ENCODE measurements at regions not wholly inside any gene's neighbourhood (a gene's known extent, or its start where the extent isn't known, plus 50 kb on each side); places are given as distances from the start of the nearest gene placed in this dataset.

DNA sequence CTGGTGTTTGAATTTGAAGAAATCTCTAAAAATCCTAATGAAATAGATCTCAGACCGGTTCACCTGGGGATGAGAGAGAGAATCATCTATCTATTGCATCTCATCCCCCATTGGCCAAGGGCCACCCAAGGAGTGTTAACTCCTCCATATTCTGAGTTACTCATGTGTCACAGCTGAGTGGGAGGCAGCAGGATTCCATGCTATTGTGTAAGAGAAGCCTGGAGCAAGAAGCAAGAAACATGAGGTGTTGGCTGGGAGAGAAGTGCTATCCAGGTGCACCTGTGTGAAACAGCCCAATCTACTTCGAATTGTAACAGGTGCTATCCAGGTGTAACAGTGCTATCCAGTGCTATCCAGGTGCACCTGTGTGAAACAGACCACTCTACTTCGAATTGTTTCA is 150.3 kb upstream of the MAOA start:
- no peak for DNase-seq (ENCODE audit: low read depth in 2 of 2)

DNA sequence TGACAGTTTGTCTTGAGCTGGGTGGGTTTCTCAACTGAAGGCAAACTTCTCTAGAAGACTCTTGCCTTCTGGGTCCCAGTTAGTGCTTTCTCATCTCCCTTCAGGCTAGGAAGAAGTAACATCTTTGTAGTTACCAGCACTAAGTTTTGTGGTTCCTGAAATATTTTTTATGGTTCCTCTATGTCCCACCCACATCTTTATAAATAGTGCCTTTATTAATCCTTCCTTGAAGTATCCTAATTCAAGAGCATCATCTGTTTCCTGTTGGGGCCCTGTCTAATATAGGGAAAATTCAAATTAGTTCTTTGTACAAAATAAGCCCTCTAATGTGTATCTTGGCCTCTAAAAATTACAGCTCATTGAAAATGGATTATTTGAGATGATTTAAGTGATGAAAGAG is 147.4 kb upstream of the MAOA start:
- no peak for DNase-seq (ENCODE audit: low read depth in 2 of 2)

- DNase-seq (ENCODE audit: low read depth in 2 of 2): no peak
These were observed 145.9 kb upstream of the MAOA start for GRCh38 chrX:43510209-43510608.

- DNase-seq (ENCODE audit: low read depth in 2 of 2): no peak
These were observed 143.0 kb upstream of the MAOA start for GRCh38 chrX:43513085-43513484.

GRCh38 chrX:43514820-43515219 is 141.3 kb upstream of the MAOA start:
- DNase-seq (ENCODE audit: low read depth in 2 of 2): no peak

GRCh38 chrX:43522582-43522981 is 133.5 kb upstream of the MAOA start:
- no peak for DNase-seq (ENCODE audit: low read depth in 2 of 2)

DNA sequence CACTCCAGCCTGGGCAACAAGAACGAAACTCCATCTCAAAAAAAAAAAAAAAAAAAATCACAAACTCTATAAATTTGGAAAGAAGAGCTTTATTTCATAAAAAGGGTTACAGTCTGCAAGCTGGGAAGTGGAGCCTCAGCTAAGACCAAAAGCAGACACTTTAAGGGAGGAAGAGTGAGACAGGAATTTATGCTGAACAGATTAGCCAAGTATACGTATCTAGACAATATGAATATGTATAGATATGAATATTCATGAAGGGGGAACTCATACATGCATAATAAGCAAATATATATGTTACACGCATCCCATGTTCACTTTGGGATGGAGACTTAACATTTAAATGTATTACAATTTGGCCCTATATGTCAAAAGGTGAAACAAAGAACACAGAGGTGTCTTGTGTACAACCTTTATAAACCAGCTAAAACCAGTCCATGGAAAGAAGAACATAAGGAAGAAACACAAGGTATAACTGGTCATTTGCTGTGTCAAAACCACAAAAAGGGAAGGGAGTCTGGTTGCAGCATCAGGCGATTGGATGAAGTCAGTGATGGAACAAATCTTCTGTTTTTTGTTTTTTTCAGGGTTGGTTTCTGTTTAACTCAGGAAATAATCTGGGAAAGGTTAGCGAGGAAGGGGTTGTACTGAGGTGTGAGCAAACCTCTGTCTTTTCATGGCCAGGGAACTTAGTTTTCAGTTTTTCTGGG is 130.0 kb upstream of the MAOA start:
- DNase-seq (ENCODE audit: low read depth in 2 of 2): no peak

GRCh38 chrX:43526878-43527277 is 129.2 kb upstream of the MAOA start:
- no peak for DNase-seq (ENCODE audit: low read depth in 2 of 2)

- DNase-seq (ENCODE audit: low read depth in 2 of 2): no peak
These were observed 128.3 kb upstream of the MAOA start for GRCh38 chrX:43527801-43528200.

DNA sequence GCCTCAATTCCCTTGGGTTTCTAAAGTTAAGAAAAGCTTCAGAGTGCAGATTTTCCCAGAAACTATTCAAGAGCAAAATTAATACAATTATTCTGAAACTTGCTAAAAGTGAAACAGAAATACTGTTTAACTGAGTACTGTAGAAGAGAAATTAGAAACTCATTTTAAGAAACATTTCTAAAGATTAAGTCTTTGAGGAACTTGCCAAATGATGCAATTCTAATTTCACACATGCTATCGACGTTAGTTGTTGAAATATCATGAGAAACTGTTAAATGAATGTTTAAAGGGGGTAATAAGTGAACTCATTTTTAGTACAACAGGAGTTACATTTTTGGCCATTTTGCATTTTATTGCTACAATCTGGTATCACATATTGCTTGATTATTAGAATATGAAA is 125.3 kb upstream of the MAOA start:
- no peak for DNase-seq (ENCODE audit: low read depth in 2 of 2)

- DNase-seq (ENCODE audit: low read depth in 2 of 2): no peak
These were observed 115.8 kb upstream of the MAOA start for GRCh38 chrX:43540318-43540717.

DNA sequence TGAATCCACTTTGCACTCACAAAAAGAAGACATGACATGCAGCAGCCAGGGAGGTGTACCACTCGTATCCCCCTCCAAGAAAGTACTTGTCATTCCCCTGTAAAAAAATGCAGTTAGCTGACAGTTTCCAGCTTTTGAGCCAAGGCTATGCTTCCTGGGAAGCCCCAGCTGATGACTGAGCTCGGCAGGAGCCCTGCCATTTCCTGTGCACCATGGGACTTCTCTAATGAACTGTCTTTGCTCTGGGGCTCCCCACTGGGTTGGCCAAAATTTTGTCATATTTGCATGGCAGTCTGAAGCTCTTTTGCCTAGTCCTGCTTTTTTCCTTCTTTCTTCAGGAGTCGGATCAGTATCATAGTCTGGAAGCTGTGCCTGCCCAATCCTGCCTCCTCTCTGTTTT is 104.5 kb upstream of the MAOA start:
- no peak for DNase-seq (ENCODE audit: low read depth in 2 of 2)

DNA sequence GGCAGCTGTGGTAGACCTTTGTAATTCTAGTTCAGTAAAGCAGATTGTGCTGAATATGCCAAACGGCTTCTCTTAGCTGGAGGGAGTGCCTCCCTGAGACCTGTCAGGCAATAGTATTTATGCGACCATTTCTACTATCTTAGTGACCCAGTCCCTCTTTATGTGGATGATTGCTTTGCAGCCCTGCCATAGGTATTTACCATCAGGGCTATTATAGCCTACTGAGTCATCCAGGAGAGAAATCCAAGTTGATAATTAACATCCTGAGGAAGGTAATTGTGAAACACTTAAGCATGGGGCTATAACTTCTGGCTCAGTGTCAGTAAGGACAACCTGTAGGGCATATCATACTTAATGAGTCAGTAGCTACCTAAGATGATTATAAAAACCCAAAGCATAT is 103.9 kb upstream of the MAOA start:
- DNase-seq (ENCODE audit: low read depth in 2 of 2): no peak

- DNase-seq (ENCODE audit: low read depth in 2 of 2): no peak
These were observed 103.4 kb upstream of the MAOA start for GRCh38 chrX:43552703-43553102.

DNA sequence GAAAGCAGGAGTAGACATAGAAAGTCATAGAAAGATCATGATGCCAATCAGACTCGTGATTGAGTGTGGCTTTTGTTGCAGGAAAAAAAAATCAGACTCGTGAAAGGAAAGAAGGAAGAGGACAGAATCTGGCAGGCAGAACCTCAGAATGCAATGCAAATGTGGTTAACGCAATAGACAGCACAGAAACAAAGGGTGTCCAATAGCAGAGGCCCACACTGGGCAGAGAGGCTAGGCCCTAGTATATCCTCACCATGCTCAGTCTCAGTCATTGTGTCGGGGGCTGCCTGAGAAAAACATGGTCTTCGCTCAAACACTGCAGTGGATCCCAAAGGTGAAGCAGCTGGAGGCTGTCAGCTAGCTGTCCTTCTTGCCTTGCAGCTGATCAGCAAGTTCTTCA is 102.8 kb upstream of the MAOA start:
- no peak for DNase-seq (ENCODE audit: low read depth in 2 of 2)

DNA sequence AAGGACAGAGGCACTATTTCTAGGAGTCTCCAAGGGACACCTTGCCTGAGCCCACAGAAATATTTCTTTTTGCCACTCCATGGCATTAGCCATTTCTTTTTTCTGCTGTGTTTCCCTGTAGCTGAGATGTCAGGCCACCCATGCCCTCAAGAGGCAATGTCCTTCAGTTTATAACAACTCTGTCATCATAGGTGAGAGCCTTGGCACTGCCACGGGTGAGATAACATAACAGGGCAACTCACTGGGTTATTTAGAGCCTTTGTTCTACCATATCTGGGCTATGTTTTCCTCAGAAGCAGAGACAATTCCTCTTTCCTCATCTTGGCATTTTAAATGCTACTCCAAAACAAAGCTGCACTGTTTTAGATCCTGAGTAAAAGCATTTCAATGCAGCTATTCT is 99.9 kb upstream of the MAOA start:
- no peak for DNase-seq (ENCODE audit: low read depth in 2 of 2)

DNA sequence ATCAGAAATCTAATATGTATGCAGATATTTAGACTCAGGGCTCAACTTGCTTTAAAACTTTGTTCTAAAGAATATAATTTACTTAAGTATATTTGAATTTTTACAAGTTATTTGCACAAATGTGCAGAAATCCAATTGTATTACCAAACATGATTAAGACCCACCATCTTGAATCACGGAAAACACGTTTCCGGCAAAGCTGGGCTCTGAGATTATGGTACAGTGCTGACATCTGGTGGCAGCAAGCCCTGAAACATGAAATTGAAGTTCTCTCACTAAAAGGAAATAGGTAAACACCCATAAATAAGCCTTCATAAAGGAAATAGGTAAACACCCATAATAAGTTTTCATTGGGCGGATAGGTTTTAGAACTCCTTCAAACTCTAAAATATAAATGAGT is 98.3 kb upstream of the MAOA start:
- peak; percentile 13 to 38 for DNase-seq (ENCODE audit: low read depth in 2 of 2)

- peak in 1 of 2 donors; percentile 10 for DNase-seq (ENCODE audit: low read depth in 2 of 2)
These were observed 96.5 kb upstream of the MAOA start for GRCh38 chrX:43559644-43560043.

GRCh38 chrX:43560247-43560946 is 95.7 kb upstream of the MAOA start:
- DNase-seq (ENCODE audit: low read depth in 2 of 2): no peak

DNA sequence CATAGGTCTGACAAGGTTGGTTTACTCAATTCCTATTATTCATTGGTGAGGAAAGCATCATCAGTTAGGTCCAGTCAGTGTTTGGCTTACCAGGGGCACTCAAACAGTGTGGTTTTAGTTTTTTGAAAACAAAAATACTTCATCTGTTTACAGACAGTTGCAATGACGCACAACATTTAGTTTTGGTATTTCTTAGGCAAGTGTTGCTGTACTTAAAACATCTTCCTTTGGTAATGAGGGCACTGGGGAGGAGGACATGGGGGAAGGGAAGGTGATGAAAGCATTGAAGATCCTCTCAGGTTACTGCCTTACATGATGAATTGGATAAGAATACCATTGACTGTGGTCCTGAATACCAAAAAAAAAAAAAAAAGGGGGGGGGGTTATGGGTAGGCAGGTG is 93.7 kb upstream of the MAOA start:
- DNase-seq (ENCODE audit: low read depth in 2 of 2): no peak

GRCh38 chrX:43564953-43565352 is 91.1 kb upstream of the MAOA start:
- DNase-seq (ENCODE audit: low read depth in 2 of 2): no peak

DNA sequence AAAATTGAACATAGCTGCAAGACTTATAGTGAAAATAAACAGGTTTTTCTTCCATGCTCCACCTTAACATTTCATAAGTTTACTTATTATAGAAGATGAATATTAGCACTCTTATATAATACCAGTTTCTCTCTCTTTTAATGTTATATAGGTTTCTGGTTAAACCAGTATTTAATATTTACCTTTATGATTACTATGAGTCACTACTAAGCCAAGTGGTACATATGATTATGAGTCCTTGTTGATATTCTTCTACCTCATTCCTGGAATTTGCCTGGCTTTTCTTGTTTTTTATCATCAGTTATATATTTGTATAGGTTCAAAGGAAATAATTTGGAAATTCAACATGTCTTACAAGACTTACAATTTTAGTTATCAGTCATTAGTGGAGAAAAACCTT is 89.9 kb upstream of the MAOA start:
- DNase-seq (ENCODE audit: low read depth in 2 of 2): no peak

DNA sequence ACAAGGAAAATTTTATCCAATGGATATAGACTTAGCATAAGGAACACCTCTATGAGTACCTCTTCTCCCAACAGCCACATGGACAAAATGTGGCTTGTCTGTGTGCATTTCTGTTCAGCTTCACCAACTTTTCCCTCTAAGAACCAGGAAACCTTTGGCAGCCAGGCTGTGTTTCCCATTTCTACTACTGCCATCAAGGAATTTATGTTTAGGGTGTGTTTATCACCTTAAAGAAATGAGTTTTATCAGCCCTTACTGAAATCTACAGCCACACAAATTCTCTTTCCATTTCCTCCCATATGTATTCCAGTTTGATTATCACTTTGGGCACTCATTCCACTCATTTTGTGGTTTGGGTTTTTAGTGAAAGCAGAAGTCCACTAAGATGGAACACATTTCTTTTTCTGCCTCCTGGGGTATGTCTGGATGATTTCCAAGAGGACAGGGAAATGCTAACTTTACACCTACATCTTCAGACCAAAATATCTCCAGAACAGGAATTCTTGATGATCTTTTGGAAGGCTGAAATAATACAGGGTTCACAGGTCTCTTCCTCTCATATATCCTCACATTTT is 82.6 kb upstream of the MAOA start:
- DNase-seq (ENCODE audit: low read depth in 2 of 2): no peak
